Left colon (tissue), 2 donors: ENCODE measurements at regions not wholly inside any gene's neighbourhood (a gene's known extent, or its start where the extent isn't known, plus 50 kb on each side); places are given as distances from the start of the nearest gene placed in this dataset.
"Not testable (repeated sequence)": the region's sequence is repeated elsewhere in the genome, so short reads cannot be mapped to it uniquely, and the experiment has no call there.

ENCODE experiments used
- ATAC-seq: fragments of 200-7000 bp; cut with Tn5 transposase; one replicate; pipeline ENCODE4 v1.9.1; 2020; ENCODE audit warnings: mild to moderate bottlenecking, moderate library complexity
- DNase-seq, 2 donors: peaks; one replicate each; pipeline ENCODE4 v3.0.0-alpha.2; 2020
- intact Hi-C, 2 donors: fragments of 100-400 bp; cut with DNase I in 1 of 2; cut with micrococcal nuclease in 1 of 2; formaldehyde crosslinking; loops; one replicate each; pipeline versions ENCODE4 v1.11.2 to v1.14.0; 2022; cut with DNase I, micrococcal nuclease
- donor health status: DM: no; HTN: no; CAD: no.
- donor health status: DM: yes; HTN: yes; CAD: no.

DNA sequence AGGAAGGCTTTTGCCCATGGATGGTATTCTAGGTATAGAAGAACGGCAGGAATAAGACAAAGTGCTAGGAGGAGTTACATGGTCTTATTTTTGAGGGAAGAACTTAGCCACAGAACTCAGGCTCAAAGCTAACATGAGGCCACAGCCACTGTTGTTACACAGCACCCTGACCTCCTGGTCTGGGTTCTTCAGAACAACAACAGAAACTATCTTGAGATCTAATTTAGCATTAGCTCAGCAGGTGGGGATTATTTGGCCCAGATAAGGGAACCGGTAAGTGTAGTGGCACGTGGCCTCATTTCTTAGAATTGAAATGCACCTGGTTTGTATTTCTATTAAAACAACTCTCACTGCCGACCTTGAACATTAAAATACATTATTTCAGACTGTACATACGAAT is 1168.7 kb upstream of the SEMA6A start:
- ATAC-seq (no peak), DNase-seq (no peak)
- intact Hi-C loops, result no loop called here

DNA sequence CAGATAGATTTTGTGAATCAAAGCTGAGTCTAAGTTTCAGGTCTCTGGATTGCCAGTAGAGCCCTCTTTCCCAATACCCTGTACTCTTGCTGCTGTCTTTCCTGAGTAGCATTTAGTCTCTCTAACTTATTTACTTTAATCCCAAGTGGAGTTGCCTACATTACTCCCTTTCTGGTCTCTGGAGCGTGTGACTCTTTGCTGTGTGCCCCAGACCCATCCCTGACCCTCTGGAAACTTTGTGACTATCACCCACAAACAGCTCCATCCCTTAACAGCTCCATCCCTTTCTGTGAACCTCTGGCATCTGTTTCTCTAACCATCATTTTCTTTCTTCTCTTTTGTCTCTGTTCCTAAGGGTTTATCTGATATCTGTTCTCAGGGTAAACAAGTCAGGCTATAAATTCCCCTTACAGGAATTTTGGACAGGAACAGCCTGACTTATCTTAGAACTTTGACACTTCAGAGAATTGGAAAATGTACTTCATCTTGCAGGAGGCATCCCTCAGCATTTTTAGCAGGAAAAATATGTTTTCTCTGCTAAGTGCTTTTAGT is 1167.1 kb upstream of the SEMA6A start:
- ATAC-seq (no peak), DNase-seq (no peak)
- intact Hi-C loops, result no loop called here

DNA sequence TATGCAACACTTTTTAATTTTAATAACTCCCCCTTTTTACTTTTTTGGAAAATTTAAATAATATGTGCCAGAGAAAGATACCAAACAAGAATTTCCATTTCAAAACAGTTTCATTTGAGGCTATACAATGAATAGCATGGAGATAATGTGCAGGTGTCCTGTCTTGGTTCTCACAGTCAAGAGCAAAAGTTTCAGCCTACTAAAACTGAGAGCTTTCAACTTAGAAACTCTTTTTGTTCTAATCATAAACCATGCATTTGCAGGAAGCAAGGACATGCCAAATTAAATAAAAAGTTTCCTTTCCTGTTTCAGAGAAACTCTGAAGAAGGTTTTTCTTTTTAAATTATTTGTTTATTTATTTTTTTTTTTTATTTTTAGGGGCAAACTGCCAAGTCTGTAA is 1165.6 kb upstream of the SEMA6A start:
- ATAC-seq, result no peak
- intact Hi-C loops, result no loop called here

DNA sequence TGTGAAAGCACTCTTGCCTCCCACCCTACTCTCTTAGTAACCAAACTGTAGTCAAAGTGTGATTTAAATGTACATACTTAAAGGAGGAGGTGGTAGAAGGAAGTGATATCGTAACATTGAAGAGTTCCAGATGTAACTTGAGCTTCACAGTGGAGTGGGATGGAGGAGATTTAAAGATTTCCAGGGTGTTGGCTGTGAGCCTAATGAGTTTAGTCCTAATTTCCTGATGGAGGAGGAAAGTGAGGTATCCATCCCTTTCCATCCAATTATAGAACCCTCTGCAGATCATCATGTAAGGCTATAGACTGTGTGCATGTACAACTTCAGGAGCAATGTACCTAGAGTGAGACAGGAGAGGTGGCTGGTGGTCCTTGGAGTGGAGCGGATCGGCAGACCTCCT is 1163.9 kb upstream of the SEMA6A start:
- no peak for ATAC-seq
- DNase-seq, result no peak
- intact Hi-C loops, result no loop called here

More for the DNA sequence above, 1165.6 kb upstream of the SEMA6A start:
- no peak for DNase-seq

DNA sequence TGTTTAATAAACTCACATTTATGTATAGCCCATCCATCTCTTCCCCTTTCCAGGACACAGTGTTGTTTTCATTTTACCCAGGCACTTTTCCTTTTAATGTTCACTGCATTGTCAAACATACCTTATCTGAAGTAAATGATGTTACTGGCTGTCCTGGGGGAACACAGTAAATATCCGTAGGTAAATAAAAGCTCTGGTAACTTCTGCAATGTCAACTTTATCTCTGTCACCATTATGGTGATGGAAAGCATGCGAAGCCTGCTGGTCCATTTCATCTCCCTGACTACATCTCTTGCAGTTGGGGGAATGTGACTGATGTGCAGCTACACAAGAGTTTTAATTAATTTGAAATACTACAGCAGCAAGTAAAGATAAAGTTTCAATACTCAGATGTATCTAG is 1162.1 kb upstream of the SEMA6A start:
- intact Hi-C loops, result no loop called here
- DNase-seq, result no peak

DNA sequence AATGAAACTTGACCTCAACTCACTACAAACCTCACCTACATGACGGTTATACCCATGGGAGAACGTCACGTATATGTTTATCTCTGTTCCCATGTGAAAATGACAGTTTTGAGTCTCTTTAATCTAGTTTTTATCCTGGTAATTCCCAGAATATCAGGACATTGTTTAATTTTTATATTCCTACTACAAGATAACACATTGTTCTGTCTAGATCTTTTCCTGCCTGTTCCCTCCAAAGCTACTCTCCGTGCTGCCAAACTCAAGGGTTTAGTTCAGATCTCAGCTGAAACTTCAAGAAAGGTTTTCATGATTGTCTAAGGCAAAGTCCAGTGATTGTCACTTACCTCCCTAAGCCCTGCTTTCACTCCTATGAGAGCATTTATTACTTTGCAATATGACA is 1159.4 kb upstream of the SEMA6A start:
- no peak for DNase-seq
- no peak for ATAC-seq
- intact Hi-C loops, result no loop called here

More for the DNA sequence above, 1162.1 kb upstream of the SEMA6A start:
- no peak for ATAC-seq

DNA sequence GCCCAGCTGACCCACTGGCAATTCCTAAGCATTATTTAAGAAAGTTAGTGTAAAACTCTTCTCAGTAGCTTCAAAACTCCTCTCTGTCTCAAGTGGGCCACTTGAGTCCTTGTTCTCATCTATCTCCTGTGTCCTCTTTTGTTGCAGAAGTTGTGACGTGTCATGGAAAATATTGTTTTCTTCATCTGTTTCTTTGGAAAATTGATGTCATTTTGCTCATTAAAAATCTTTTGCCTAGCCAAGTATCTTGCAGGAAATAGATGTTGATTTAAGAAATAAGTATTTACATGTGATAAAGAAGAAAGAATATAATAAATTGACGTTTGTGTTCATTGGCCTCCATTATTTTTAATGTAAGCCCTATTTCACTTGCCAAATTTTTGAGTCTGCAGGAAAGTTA is 1158.4 kb upstream of the SEMA6A start:
- no peak for ATAC-seq
- intact Hi-C loops, result no loop called here
- DNase-seq, result no peak

DNA sequence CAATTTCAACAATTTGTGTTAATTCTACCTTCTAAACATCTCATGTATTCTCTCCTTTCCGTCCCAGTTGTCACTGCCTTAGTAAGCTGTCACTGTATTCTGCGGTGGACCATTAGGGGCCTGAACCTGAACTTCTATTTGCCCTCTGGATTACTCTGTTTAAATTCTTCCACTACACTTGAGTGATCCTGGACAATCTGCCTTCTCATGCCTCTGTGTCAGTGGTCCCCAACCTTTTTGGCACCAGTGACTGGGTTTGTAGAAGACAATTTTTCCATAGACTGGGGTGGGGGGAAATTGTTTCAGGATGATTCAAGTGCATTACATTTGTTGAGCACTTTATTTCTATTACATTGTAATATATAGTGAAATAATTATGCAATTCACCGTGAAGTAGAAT is 1157.6 kb upstream of the SEMA6A start:
- intact Hi-C loops, result no loop called here
- ATAC-seq (no peak), DNase-seq (no peak)

DNA sequence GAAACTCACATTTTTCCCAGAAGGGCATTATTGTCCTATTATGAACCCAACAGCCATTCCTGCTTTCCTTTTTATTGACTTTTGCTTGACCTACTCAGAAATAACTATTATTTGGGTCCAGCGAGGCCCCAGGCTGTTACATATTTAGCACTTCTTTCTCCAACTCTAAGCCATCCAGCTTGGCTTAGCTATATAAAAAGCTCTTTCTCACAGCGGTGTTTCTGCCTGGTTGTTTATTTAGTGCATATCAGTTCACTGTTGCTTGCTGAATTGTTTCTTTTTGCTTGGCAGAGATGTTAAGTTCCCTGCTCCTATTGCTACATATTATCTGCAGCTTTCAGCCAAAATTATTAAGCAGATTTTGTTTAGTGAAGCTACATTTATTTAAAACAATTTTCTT is 1156.8 kb upstream of the SEMA6A start:
- DNase-seq (no peak), ATAC-seq (no peak)
- intact Hi-C loops, result no loop called here

DNA sequence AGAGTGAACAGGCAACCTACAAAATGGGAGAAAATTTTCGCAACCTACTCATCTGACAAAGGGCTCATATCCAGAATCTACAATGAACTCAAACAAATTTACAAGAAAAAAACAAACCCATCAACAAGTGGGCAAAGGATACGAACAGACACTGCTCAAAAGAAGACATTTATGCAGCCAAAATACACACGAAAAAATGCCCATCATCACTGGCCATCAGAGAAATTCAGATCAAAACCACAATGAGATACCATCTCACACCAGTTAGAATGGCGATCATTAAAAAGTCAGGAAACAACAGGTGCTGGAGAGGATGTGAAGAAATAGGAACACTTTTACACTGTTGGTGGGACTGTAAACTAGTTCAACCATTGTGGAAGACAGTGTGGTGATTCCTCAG is 1146.2 kb upstream of the SEMA6A start:
- ATAC-seq, intact Hi-C loops, DNase-seq: not testable (repeated sequence)

DNA sequence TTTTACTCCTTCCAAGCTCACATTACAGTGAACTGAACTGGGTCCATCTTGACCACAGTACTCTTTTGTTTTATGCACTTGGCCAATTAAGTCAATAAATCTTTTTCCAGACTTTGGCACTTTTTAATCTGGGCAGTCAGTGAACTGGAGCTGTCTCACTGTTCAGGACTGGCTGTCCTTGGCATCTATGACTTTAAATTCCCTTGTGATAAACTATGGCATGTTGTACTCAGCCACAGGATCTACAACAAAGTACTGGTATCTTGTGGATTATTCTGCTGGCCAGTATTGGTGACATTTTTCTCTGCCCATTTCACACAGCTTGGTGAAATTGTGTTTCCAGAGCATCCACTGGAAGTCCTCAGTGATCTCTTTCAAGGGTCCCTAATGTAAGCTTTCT is 1144.8 kb upstream of the SEMA6A start:
- intact Hi-C loops, result no loop called here
- no peak for DNase-seq
- no peak for ATAC-seq

DNA sequence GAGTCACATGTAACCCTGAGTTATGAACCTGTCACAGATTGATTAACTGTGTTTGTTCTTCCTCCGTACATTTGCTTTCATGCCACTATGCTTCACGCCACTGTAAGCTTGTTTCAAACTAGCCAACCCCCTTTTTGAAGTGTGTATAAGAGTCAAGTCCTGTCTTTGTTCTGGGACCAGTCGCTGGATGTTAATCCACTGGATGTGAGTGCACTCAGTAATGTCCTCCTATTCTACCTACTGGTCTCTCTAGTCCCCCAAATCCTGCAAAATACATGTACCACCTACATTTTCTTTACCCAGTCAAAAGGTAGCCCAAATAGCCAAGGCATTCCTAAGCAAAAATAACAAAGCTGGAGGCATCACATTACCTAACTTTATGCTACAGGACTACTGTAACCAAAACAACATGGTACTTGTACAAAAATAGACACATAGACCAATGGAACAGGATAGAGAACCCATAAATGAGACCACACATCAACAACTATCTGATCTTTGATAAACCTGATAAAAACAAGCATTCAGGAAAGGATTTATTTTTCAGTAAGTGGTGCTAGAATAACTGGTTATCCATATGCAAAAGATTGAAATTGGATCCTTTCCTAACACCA is 1139.1 kb upstream of the SEMA6A start:
- ATAC-seq (no peak), DNase-seq (no peak)
- intact Hi-C loops, result no loop called here

DNA sequence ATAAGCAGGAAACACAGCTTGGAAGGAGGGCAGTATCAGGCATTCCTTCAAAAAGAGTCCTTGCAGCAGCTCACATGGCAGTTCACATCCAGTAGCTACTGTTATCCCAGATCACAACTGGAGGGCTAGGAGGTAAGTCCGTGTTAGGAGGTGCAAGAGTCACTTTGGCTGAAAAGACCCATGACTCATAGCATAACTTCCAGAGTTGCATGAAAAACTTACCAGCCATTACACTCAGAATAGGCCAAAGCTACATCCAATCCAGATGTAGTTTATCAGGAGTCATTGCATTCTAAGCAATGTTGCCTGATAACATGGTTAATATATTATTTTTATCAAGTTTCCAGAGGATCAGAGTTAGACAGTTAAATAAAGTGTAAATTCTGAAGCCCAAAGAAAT is 1126.4 kb upstream of the SEMA6A start:
- intact Hi-C loops, result no loop called here
- ATAC-seq, result no peak
- no peak for DNase-seq

DNA sequence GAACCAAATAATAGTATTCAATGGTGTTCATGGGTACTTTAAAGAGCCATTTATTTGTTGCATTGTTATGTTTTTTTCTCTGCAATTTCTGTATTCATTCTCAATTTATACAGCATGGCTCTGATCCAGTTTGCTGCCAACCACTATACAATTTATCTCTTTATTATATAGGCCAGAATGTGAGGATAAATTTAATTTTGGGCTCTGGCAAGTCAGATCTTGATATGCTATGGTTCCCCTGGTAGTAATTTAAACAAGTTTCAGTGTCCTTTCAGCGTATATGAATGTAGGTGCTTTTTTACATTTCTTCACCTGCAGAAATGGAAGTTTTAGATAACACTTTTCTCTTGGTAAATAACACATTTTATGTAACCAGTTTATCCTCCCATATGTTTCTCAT is 1118.0 kb upstream of the SEMA6A start:
- ATAC-seq (no peak), DNase-seq (no peak)
- intact Hi-C loops, result no loop called here

DNA sequence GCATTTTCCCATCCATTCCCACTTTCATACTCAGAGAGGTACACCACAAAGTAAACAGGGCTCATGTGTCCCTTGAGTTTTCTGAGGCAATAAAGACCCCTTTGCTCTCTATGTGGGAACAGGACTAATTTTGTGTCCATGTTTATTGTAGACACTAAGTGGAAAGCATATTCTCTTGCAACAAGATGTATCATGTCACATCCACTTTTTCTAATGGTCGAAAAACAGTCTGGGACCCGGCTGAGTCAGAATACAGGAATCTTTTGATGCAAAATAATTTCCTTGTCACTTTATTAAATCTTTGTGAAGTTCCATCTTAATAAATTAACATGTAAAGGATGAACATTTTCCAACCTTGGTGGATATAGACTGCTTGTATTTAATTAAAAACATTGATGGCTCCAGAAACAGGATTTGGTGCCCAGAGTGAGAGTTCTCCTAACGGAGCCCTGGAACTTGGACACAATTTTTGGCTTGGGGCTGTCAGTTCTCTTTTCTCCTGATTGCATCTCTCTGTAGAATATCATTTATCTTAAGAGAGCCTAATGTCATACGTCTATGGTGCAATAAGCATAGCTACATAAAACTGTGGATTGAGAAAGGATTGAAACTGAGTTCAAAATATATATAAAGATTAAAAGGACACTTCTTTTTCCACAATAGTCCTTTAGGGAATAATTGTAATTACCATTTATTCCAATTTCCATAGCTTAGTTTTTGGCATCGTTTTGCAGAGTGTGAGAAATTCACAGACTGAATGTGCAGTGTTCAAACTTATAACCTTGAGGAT is 1116.7 kb upstream of the SEMA6A start:
- intact Hi-C loops, result no loop called here
- DNase-seq, result no peak
- no peak for ATAC-seq

DNA sequence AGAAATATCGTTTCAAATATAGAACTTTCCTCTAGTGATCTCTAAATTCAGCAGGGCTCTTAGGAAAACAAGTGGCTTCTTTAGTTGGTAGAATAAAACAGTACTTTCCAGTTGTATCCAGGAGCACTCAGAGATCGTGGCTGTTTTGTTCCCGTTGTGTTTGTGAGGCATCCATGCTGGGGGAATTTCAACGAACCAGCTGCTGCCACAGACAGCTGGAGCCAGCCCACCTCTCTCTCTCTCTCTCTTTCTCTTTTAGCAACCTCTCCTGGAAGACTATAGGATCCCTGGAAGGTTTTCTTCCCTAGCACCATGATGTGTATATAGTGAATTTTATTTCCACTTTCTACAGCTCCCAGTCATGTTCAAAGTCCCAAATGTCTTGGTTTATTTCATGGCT is 1116.0 kb upstream of the SEMA6A start:
- ATAC-seq (no peak), DNase-seq (no peak)
- intact Hi-C loops, result no loop called here

DNA sequence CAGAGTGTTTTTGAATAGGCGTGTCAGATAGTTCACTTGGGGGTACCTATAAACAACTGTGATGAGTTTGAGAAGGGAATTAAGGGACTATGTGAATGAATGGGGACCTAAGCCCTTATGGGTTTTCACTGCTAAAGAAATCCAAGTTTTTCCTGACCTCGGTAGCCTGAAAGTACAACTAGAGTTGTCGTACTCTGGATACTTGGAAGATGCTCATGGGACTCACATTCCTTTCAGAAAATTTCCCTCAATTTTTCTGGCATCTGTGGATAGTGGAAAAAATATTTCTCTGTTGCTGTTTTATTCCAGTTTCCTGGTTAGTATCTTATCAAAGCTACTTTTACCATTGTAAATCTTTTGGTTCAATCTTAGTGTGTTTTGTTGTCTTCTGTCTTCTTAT is 1112.3 kb upstream of the SEMA6A start:
- DNase-seq (no peak), ATAC-seq (no peak)
- intact Hi-C loops, result no loop called here

DNA sequence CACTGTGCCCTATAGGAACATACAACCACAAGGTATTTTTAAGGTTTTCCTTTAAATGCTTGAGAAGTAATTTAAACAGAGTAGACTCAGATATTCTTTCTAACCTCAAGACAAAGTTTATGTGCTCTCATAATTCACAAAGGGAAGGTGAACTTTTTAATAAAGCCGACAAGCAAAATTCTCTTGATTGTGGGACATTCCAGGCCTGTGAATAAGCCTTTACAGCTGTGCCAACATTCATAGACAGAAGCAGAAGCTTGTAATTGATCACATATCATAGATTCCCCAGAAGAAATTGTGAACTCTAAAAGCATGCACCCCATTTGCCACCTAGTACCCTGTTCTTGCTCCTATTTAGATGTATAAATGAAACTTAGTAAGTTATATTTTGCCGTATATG is 1107.8 kb upstream of the SEMA6A start:
- DNase-seq (no peak), ATAC-seq (no peak)
- intact Hi-C loops, result no loop called here

DNA sequence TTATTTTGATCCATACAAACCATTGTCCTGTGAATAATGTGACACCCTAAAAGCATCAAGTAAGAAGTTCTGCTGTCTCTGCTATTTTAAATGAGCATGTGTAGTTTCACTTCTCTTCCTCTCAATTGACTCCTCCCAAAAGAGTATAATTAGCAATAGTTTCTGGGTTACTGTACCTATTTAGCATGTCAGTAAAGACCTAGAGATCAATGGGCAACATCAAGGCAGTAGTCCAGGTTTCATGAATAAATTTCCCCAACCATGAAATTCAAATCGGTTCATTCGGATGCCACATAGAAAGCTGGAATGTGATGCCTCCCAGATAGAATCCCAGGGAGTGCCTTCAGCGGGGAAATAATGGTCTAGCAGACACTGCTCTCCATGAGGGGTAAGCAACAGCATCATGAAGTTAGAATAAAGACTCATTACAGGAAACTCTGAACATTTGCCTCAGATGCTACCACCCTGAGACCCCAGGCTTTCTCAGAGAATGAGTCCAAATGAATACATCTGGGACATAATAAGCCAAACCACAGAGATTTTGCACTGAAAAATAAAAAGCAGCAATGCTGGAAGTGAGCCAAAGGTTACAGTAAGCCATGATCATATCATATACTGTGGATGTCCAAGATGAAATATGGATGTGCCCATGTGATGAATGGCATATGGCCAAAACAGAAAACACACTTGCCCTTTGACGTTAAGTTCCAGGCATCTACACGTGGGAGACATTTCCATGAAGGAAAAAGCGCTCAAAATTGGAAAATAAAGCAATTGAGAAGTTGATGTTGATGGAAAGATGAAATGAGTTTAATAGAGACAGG is 1107.0 kb upstream of the SEMA6A start:
- intact Hi-C loops, result no loop called here
- ATAC-seq (no peak), DNase-seq (no peak)

DNA sequence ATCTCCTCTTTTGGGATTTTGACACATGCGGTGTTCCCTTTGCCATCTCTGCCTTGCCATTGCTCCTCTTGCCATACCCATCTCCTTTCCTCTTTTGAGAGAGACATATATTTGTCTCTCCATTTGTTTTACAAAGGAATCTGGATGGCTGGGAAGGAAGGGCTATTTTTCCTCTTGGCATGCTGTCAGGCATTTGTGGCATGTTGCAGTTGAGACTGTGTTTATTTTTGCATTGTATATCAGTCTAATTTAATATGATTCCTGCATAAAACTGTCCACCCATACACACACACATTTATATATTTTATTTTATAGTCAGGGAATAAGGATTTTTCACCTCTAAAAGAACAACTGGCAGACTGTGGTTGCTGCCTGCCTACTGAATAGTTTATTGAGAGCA is 1105.8 kb upstream of the SEMA6A start:
- DNase-seq, result no peak
- ATAC-seq, result no peak
- intact Hi-C loops, result no loop called here
